HL-60 (cell line): ENCODE measurements at regions not wholly inside any gene's neighbourhood (a gene's known extent, or its start where the extent isn't known, plus 50 kb on each side); places are given as distances from the start of the nearest gene placed in this dataset.

Source experiments
- CTCF ChIP-seq: IDR thresholded peaks from one replicate; pipeline ENCODE4 v1.5.1; 2011; ENCODE audit warnings: low read length, control low read depth, inconsistent platforms; ENCODE audit not compliant: insufficient read depth
- GABPA ChIP-seq: IDR thresholded peaks from 2 replicates; pipeline ENCODE4 v1.6.1; 2012; ENCODE audit warnings: low read depth
- POLR2AphosphoS5 ChIP-seq: IDR thresholded peaks from 2 replicates; pipeline ENCODE4 v1.6.1; 2012; ENCODE audit warnings: low read depth
- REST ChIP-seq: IDR thresholded peaks from 2 replicates; pipeline ENCODE4 v1.6.1; 2012; ENCODE audit warnings: low read depth; ENCODE audit not compliant: insufficient replicate concordance
- SPI1 ChIP-seq: IDR thresholded peaks from 2 replicates; pipeline ENCODE4 v1.6.1; 2012; ENCODE audit warnings: low read depth, mild to moderate bottlenecking, borderline replicate concordance

- TF ChIP-seq CTCF: no peak
- TF ChIP-seq GABPA: no peak
- no peak for TF ChIP-seq POLR2AphosphoS5
- no peak for TF ChIP-seq REST
- TF ChIP-seq SPI1: no peak
Observed at GRCh38 chr14:26849514-26849913, 251.7 kb upstream of the NOVA1 start.
